HG03457 (cell line): ENCODE measurements at regions not wholly inside any gene's neighbourhood (a gene's known extent, or its start where the extent isn't known, plus 50 kb on each side); places are given as distances from the start of the nearest gene placed in this dataset.

Source experiments
- ATAC-seq: cut with Tn5 transposase; IDR thresholded peaks from one replicate; pipeline ENCODE4 v1.9.1; 2021; ENCODE audit warnings: moderate number of reproducible peaks; ENCODE audit not compliant: unreplicated experiment

GRCh38 chr13:85742355-85742754 is 56.9 kb downstream of the SLITRK6 start:
- no peak for ATAC-seq

- ATAC-seq, result no peak
Observed at GRCh38 chr13:85741017-85741416, 58.2 kb downstream of the SLITRK6 start.

GRCh38 chr13:85738696-85739320 is 60.4 kb downstream of the SLITRK6 start:
- ATAC-seq, result no peak

GRCh38 chr13:85737952-85738351 is 61.3 kb downstream of the SLITRK6 start:
- ATAC-seq, result no peak

GRCh38 chr13:85729296-85729695 is 69.9 kb downstream of the SLITRK6 start:
- ATAC-seq, result no peak

- ATAC-seq, result no peak
Observed at GRCh38 chr13:85728811-85729210, 70.4 kb downstream of the SLITRK6 start.

GRCh38 chr13:85725433-85725832 is 73.8 kb downstream of the SLITRK6 start:
- no peak for ATAC-seq

- no peak for ATAC-seq
Observed at GRCh38 chr13:85724546-85725432, 74.4 kb downstream of the SLITRK6 start.

- ATAC-seq, result no peak
Observed at GRCh38 chr13:85719749-85720148, 79.5 kb downstream of the SLITRK6 start.

GRCh38 chr13:85717921-85718320 is 81.3 kb downstream of the SLITRK6 start:
- ATAC-seq, result no peak

- ATAC-seq, result no peak
Observed at GRCh38 chr13:85710545-85710944, 88.7 kb downstream of the SLITRK6 start.

GRCh38 chr13:85709721-85710120 is 89.5 kb downstream of the SLITRK6 start:
- ATAC-seq, result no peak

GRCh38 chr13:85709072-85709471 is 90.1 kb downstream of the SLITRK6 start:
- ATAC-seq, result no peak

GRCh38 chr13:85700906-85701305 is 98.3 kb downstream of the SLITRK6 start:
- no peak for ATAC-seq

- ATAC-seq, result no peak
Observed at GRCh38 chr13:85698256-85698655, 101.0 kb downstream of the SLITRK6 start.

GRCh38 chr13:85694992-85695391 is 104.2 kb downstream of the SLITRK6 start:
- no peak for ATAC-seq

- ATAC-seq, result no peak
Observed at GRCh38 chr13:85693889-85694511, 105.2 kb downstream of the SLITRK6 start.

- ATAC-seq, result no peak
Observed at GRCh38 chr13:85690368-85690767, 108.9 kb downstream of the SLITRK6 start.

GRCh38 chr13:85685436-85685835 is 113.8 kb downstream of the SLITRK6 start:
- no peak for ATAC-seq

- ATAC-seq, result no peak
Observed at GRCh38 chr13:85675151-85675907, 123.9 kb downstream of the SLITRK6 start.

- ATAC-seq, result no peak
Observed at GRCh38 chr13:85671336-85671735, 127.9 kb downstream of the SLITRK6 start.
